Panc1 (cell line): ENCODE measurements at regions not wholly inside any gene's neighbourhood (a gene's known extent, or its start where the extent isn't known, plus 50 kb on each side); places are given as distances from the start of the nearest gene placed in this dataset.

Source experiments
- ATAC-seq: fragments of 200-7000 bp; cut with Tn5 transposase; 2 replicates; pipeline ENCODE4 v1.9.1; 2020; ENCODE audit warnings: mild to moderate bottlenecking, moderate library complexity
- BruUV-seq: library from RNA; stranded (reverse); fragments of 400-500 nt; replicated peaks from 2 replicates; lab custom pipeline; 2021; lab: Mats Ljungman, UMichigan
- CTCF ChIA-PET: fragments of 300-600 bp; sonication (Branson Sonifier 250); formaldehyde crosslinking; loops from one replicate; lab custom pipeline; 2022; ENCODE audit warnings: antibody characterized with exemption; lab: Charles Lee
- POLR2A ChIA-PET: fragments of 300-600 bp; sonication (Branson Sonifier 250); formaldehyde crosslinking; loops from one replicate; lab custom pipeline; 2022; ENCODE audit warnings: antibody characterized with exemption; lab: Charles Lee
- DNase-seq: peaks from one replicate; pipeline ENCODE4 v3.0.0-alpha.2; 2010; ENCODE audit warnings: low read depth, low spot score
- H3K27ac ChIP-seq: 2 replicates; pipeline ENCODE4 v1.5.1; 2011; ENCODE audit warnings: mild to moderate bottlenecking, low read length, inconsistent platforms
- H3K27me3 ChIP-seq: fragments of 200-500 bp; sonication (Bioruptor generic); 2 replicates; pipeline ENCODE4 v1.6.0; 2014; ENCODE audit warnings: low read length, inconsistent platforms; ENCODE audit not compliant: control insufficient read depth, insufficient read depth
- H3K36me3 ChIP-seq: fragments of 200-500 bp; sonication (Bioruptor generic); 2 replicates; pipeline ENCODE4 v1.5.1; 2014; ENCODE audit warnings: inconsistent platforms, mild to moderate bottlenecking, low read length, moderate library complexity; ENCODE audit not compliant: control insufficient read depth, insufficient read depth
- H3K4me1 ChIP-seq: 2 replicates; pipeline ENCODE4 v1.5.1; 2011; ENCODE audit warnings: inconsistent platforms, mild to moderate bottlenecking, low read length, moderate library complexity; ENCODE audit not compliant: control insufficient read depth, insufficient read depth
- H3K4me3 ChIP-seq, 2 experiments: 2 replicates each; pipeline ENCODE4 v1.5.1; 2011 to 2012; ENCODE audit warnings: low read depth in 2 of 2, low read length in 2 of 2, mild to moderate bottlenecking in 2 of 2, inconsistent platforms in 1 of 2, moderate library complexity in 1 of 2
- H3K9me3 ChIP-seq: fragments of 200-500 bp; sonication (Bioruptor generic); 2 replicates; pipeline ENCODE4 v1.5.1; 2014; ENCODE audit warnings: low read depth, mild to moderate bottlenecking, inconsistent platforms, low read length, moderate library complexity; ENCODE audit not compliant: control insufficient read depth, insufficient read depth
- POLR2AphosphoS5 ChIP-seq: IDR thresholded peaks from 2 replicates; pipeline ENCODE4 v1.6.1; 2012; ENCODE audit warnings: mild to moderate bottlenecking, low read depth, low read length, moderate library complexity
- SIN3A ChIP-seq: IDR thresholded peaks from 2 replicates; pipeline ENCODE4 v1.6.1; 2012; ENCODE audit warnings: low read depth, mild to moderate bottlenecking, low read length, moderate library complexity, borderline replicate concordance; ENCODE audit not compliant: insufficient read depth
- TCF7L2 ChIP-seq: IDR thresholded peaks from 2 replicates; pipeline ENCODE4 v1.6.1; 2011; ENCODE audit warnings: mild to moderate bottlenecking, low read depth, low read length, inconsistent platforms
- in situ Hi-C: cut with HindIII; loops from 2 replicates; pipeline ENCODE4 v1.10.0; 2016; ENCODE audit warnings: low sequenced_read_pairs, low pct_unique_long_range_greater_than_20kb
- intact Hi-C: fragments of 100-400 bp; cut with micrococcal nuclease; formaldehyde crosslinking; loops from one replicate; pipeline ENCODE4 v1.10.0; 2022; ENCODE audit not compliant: unreplicated experiment
- TF ChIP-seq, protein P1 (sequence below): fragments of 450-650 bp; IDR thresholded peaks from 2 replicates; pipeline ENCODE4 v1.5.1; 2017; ENCODE audit warnings: mild to moderate bottlenecking
- TF ChIP-seq, protein P2 (sequence below), 2 experiments: IDR thresholded peaks; 2 replicates each; pipeline ENCODE4 v1.6.1; 2011 to 2012; ENCODE audit warnings: low read depth in 2 of 2, control low read depth in 1 of 2, low read length in 1 of 2, mild to moderate bottlenecking in 1 of 2, moderate library complexity in 1 of 2; ENCODE audit not compliant: insufficient read depth in 1 of 2

DNA sequence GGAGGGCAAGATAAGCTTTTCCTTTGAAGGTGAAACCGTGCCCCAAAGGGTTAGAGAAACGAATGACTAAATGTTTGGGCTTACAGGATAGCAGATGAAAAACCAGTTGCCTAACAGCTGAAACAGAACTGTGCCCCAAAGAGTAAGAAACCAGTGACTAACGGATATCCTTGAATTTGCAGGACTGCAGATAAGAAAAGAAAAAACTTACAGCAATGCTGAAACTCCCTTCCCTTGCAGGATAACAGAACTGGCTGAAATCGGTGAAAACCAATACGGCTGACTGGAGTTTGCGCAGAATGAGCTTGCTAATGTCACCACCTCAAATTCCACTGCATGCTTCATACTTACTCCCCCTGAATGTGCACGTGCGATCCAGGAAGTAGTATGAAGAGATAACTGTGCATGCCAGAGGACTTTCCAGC is 175.2 kb upstream of the NLRP1 start:
- CTCF ChIA-PET: no interaction called here

DNA sequence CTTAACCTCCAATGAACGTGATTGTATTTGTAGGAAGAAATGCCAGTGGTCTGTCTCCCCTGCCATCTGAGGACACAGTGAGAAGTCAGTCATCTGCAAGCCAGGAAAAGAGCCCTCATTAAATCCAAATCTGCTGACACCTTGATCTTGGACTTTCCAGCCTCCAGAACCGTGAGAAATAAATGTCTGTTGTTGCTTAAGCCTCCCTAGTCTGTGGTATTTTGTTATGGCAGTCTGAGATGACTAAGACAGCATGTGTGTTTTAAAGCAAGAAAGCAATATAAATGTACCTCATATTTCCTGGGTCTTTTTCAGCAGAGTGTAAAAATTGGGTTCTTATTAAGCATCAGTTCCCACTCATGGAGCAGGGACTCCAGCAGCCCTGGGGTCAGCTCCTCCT is 177.9 kb upstream of the NLRP1 start:
- no peaks in the 10 kb centered on the region for H3K36me3 ChIP-seq
- ATAC-seq (no peak), DNase-seq (no peak)
- ChIA-PET CTCF (no interaction called here), POLR2A (interaction anchor here (0.6 kb wide), 1 partner anchor 1809 kb away, joined by 4 read pairs; no protein-coding TSS in a partner anchor)
- TF ChIP-seq POLR2AphosphoS5 (no peak), SIN3A (no peak), TCF7L2 (no peak)
- TF ChIP-seq, protein P1, sequence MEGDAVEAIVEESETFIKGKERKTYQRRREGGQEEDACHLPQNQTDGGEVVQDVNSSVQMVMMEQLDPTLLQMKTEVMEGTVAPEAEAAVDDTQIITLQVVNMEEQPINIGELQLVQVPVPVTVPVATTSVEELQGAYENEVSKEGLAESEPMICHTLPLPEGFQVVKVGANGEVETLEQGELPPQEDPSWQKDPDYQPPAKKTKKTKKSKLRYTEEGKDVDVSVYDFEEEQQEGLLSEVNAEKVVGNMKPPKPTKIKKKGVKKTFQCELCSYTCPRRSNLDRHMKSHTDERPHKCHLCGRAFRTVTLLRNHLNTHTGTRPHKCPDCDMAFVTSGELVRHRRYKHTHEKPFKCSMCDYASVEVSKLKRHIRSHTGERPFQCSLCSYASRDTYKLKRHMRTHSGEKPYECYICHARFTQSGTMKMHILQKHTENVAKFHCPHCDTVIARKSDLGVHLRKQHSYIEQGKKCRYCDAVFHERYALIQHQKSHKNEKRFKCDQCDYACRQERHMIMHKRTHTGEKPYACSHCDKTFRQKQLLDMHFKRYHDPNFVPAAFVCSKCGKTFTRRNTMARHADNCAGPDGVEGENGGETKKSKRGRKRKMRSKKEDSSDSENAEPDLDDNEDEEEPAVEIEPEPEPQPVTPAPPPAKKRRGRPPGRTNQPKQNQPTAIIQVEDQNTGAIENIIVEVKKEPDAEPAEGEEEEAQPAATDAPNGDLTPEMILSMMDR: no peak
- TF ChIP-seq, protein P2, sequence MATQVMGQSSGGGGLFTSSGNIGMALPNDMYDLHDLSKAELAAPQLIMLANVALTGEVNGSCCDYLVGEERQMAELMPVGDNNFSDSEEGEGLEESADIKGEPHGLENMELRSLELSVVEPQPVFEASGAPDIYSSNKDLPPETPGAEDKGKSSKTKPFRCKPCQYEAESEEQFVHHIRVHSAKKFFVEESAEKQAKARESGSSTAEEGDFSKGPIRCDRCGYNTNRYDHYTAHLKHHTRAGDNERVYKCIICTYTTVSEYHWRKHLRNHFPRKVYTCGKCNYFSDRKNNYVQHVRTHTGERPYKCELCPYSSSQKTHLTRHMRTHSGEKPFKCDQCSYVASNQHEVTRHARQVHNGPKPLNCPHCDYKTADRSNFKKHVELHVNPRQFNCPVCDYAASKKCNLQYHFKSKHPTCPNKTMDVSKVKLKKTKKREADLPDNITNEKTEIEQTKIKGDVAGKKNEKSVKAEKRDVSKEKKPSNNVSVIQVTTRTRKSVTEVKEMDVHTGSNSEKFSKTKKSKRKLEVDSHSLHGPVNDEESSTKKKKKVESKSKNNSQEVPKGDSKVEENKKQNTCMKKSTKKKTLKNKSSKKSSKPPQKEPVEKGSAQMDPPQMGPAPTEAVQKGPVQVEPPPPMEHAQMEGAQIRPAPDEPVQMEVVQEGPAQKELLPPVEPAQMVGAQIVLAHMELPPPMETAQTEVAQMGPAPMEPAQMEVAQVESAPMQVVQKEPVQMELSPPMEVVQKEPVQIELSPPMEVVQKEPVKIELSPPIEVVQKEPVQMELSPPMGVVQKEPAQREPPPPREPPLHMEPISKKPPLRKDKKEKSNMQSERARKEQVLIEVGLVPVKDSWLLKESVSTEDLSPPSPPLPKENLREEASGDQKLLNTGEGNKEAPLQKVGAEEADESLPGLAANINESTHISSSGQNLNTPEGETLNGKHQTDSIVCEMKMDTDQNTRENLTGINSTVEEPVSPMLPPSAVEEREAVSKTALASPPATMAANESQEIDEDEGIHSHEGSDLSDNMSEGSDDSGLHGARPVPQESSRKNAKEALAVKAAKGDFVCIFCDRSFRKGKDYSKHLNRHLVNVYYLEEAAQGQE (IDR thresholded peaks at IDR 0.05; ENCODE audit: insufficient read depth in 1 of 2, low read depth in 2 of 2, low read length in 1 of 2): no peak
- H3K4me3 ChIP-seq: no peak overlapping the region
- no TSS peak for BruUV-seq
- no peaks in the 10 kb centered on the region for H3K9me3 ChIP-seq
- intact Hi-C loops (no loop called here), in situ Hi-C loops (no loop called here)
- H3K27me3 ChIP-seq: peaks cover 4% of the 10 kb centered on the region
- H3K27ac ChIP-seq: no peak overlapping the region
- no peaks in the 10 kb centered on the region for H3K4me1 ChIP-seq

More for the DNA sequence above, 175.2 kb upstream of the NLRP1 start:
- Histone ChIP-seq H3K36me3 (no peaks in the 10 kb centered on the region), H3K27ac (no peak overlapping the region), H3K4me1 (no peaks in the 10 kb centered on the region), H3K9me3 (no peaks in the 10 kb centered on the region), H3K4me3 (no peak overlapping the region), H3K27me3 (peaks cover 4% of the 10 kb centered on the region)
- POLR2A ChIA-PET: no interaction called here
- no peak for ATAC-seq
- DNase-seq: no peak
- no TSS peak for BruUV-seq
- intact Hi-C loops (no loop called here), in situ Hi-C loops (no loop called here)
- TF ChIP-seq, protein P2 (IDR thresholded peaks at IDR 0.05; ENCODE audit: insufficient read depth in 1 of 2, low read depth in 2 of 2, low read length in 1 of 2): no peak
- TF ChIP-seq TCF7L2 (no peak), POLR2AphosphoS5 (no peak)
- TF ChIP-seq, protein P1: no peak
